ENCODE measurements at regions not wholly inside any gene's neighbourhood (a gene's known extent, or its start where the extent isn't known, plus 50 kb on each side); places are given as distances from the start of the nearest gene placed in this dataset.

DNA sequence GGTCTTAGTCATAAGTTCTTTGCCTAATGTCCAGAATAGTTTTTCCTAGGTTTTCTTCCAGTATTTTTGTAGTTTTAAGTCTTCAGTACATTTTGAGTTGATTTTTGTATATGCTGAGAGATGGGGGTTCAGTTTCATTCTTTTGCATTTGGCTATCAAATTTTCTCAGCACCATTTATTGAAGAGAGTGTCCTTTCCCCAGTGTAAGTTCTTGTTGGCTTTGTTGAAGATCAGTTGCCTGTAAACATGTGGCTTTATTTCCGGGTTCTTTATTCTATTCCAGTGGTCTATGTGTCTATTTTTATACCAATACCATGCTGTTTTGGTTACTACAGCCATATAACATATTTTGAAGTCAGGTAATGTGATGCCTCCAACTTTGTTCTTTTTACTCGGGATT lies 87.5 kb upstream of the MYCN start:
- TF ChIP-seq, protein P1, sequence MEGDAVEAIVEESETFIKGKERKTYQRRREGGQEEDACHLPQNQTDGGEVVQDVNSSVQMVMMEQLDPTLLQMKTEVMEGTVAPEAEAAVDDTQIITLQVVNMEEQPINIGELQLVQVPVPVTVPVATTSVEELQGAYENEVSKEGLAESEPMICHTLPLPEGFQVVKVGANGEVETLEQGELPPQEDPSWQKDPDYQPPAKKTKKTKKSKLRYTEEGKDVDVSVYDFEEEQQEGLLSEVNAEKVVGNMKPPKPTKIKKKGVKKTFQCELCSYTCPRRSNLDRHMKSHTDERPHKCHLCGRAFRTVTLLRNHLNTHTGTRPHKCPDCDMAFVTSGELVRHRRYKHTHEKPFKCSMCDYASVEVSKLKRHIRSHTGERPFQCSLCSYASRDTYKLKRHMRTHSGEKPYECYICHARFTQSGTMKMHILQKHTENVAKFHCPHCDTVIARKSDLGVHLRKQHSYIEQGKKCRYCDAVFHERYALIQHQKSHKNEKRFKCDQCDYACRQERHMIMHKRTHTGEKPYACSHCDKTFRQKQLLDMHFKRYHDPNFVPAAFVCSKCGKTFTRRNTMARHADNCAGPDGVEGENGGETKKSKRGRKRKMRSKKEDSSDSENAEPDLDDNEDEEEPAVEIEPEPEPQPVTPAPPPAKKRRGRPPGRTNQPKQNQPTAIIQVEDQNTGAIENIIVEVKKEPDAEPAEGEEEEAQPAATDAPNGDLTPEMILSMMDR (IDR thresholded peaks at IDR 0.05) = no peak
- TF ChIP-seq POLR2A (IDR thresholded peaks at IDR 0.05) (no peak), EP300 (IDR thresholded peaks at IDR 0.05) (no peak), POLR2AphosphoS5 (IDR thresholded peaks at IDR 0.05) (no peak)

Data from sigmoid colon (tissue), 4 donors.